ENCODE measurements at regions not wholly inside any gene's neighbourhood (a gene's known extent, or its start where the extent isn't known, plus 50 kb on each side); places are given as distances from the start of the nearest gene placed in this dataset.

GRCh38 chr12:46445093-46445492, 72.5 kb upstream of the SLC38A2 start:
- H3K4me3 Mint-ChIP-seq (ENCODE audit: unreplicated experiment): no peak overlapping the region
- H3K27ac Mint-ChIP-seq (ENCODE audit: unreplicated experiment): no peak overlapping the region
- H3K4me1 Mint-ChIP-seq (ENCODE audit: low read depth): peaks cover 42% of the 10 kb centered on the region
- no peak for DNase-seq (ENCODE audit: low spot score)
- TF ChIP-seq, protein P1, sequence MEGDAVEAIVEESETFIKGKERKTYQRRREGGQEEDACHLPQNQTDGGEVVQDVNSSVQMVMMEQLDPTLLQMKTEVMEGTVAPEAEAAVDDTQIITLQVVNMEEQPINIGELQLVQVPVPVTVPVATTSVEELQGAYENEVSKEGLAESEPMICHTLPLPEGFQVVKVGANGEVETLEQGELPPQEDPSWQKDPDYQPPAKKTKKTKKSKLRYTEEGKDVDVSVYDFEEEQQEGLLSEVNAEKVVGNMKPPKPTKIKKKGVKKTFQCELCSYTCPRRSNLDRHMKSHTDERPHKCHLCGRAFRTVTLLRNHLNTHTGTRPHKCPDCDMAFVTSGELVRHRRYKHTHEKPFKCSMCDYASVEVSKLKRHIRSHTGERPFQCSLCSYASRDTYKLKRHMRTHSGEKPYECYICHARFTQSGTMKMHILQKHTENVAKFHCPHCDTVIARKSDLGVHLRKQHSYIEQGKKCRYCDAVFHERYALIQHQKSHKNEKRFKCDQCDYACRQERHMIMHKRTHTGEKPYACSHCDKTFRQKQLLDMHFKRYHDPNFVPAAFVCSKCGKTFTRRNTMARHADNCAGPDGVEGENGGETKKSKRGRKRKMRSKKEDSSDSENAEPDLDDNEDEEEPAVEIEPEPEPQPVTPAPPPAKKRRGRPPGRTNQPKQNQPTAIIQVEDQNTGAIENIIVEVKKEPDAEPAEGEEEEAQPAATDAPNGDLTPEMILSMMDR (IDR thresholded peaks at IDR 0.05): no peak
- H3K36me3 Mint-ChIP-seq (ENCODE audit: low read depth): no peaks in the 10 kb centered on the region
- H3K9me3 Mint-ChIP-seq (ENCODE audit: low read depth): no peaks in the 10 kb centered on the region
- H3K27me3 Mint-ChIP-seq (ENCODE audit: low read depth): no peaks in the 10 kb centered on the region

GRCh38 chr12:46443594-46444263, 71.2 kb upstream of the SLC38A2 start:
- Mint-ChIP-seq H3K9me3 (ENCODE audit: low read depth) (no peaks in the 10 kb centered on the region), H3K27ac (ENCODE audit: unreplicated experiment) (no peak overlapping the region), H3K27me3 (ENCODE audit: low read depth) (no peaks in the 10 kb centered on the region), H3K36me3 (ENCODE audit: low read depth) (no peaks in the 10 kb centered on the region), H3K4me1 (ENCODE audit: low read depth) (peaks cover 34% of the 10 kb centered on the region), H3K4me3 (ENCODE audit: unreplicated experiment) (no peak overlapping the region)
- TF ChIP-seq, protein P1 (IDR thresholded peaks at IDR 0.05): no peak
- no peak for DNase-seq (ENCODE audit: low spot score)

- peak overlapping the region; percentile 55 for H3K27ac Mint-ChIP-seq (ENCODE audit: unreplicated experiment)
- H3K4me3 Mint-ChIP-seq (ENCODE audit: unreplicated experiment): no peak overlapping the region
- TF ChIP-seq, protein P1 (IDR thresholded peaks at IDR 0.05): no peak
- no peaks in the 10 kb centered on the region for H3K9me3 Mint-ChIP-seq (ENCODE audit: low read depth)
- peaks cover 43% of the 10 kb centered on the region for H3K4me1 Mint-ChIP-seq (ENCODE audit: low read depth)
- no peaks in the 10 kb centered on the region for H3K27me3 Mint-ChIP-seq (ENCODE audit: low read depth)
- H3K36me3 Mint-ChIP-seq (ENCODE audit: low read depth): no peaks in the 10 kb centered on the region
- DNase-seq (ENCODE audit: low spot score): no peak
Measured at GRCh38 chr12:46442738-46443137, 70.2 kb upstream of the SLC38A2 start.

GRCh38 chr12:46442239-46442638, 69.7 kb upstream of the SLC38A2 start:
- DNase-seq (ENCODE audit: low spot score): no peak
- H3K36me3 Mint-ChIP-seq (ENCODE audit: low read depth): no peaks in the 10 kb centered on the region
- peak overlapping the region; percentile 55 for H3K27ac Mint-ChIP-seq (ENCODE audit: unreplicated experiment)
- H3K27me3 Mint-ChIP-seq (ENCODE audit: low read depth): no peaks in the 10 kb centered on the region
- H3K9me3 Mint-ChIP-seq (ENCODE audit: low read depth): no peaks in the 10 kb centered on the region
- no peak overlapping the region for H3K4me3 Mint-ChIP-seq (ENCODE audit: unreplicated experiment)
- peaks cover 48% of the 10 kb centered on the region for H3K4me1 Mint-ChIP-seq (ENCODE audit: low read depth)
- TF ChIP-seq, protein P1 (IDR thresholded peaks at IDR 0.05): no peak

DNA sequence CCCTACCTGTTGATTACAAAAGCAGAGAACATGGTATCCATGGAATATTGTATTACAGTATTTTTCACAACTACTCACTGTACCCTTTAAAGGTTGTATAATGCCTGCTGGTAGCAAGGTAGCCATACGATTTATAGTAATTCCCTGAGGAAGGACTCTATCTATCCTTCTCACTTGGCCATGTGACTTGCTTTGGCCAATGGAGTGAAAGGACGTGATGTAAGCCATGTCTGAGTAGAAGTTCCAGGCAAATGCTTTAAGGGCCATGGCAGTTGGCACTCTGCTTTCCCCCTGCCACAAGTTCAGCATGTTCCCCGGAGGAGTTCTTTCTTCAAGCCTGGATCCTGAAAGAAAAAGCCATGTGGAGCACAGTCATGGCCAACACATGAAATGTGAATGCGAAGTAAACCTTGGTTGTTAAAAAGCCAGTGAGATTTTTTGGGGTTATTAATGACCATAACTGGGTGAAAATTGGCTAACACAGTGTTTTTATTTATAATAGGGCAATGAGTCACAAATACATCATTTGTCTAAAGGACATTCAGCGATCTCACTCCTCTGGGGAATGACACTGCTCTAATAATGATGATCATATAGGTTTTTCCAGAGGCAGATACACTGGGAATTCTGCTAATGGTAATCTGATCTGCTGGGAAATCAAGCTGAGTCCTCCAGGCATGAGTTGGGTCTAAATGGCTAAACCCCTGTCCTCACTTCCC, 67.4 kb upstream of the SLC38A2 start:
- H3K4me1 Mint-ChIP-seq (ENCODE audit: low read depth): peaks cover 32% of the 10 kb centered on the region
- H3K4me3 Mint-ChIP-seq (ENCODE audit: unreplicated experiment): no peak overlapping the region
- DNase-seq (ENCODE audit: low spot score): no peak
- no peaks in the 10 kb centered on the region for H3K36me3 Mint-ChIP-seq (ENCODE audit: low read depth)
- H3K27me3 Mint-ChIP-seq (ENCODE audit: low read depth): no peaks in the 10 kb centered on the region
- no peaks in the 10 kb centered on the region for H3K9me3 Mint-ChIP-seq (ENCODE audit: low read depth)
- no peak overlapping the region for H3K27ac Mint-ChIP-seq (ENCODE audit: unreplicated experiment)
- TF ChIP-seq, protein P1 (IDR thresholded peaks at IDR 0.05): no peak

Measured in chondrocyte (in vitro differentiated cells).